IMR-90 (cell line): ENCODE measurements at regions not wholly inside any gene's neighbourhood (a gene's known extent, or its start where the extent isn't known, plus 50 kb on each side); places are given as distances from the start of the nearest gene placed in this dataset.

Experiments
- ATAC-seq: fragments of 200-7000 bp; cut with Tn5 transposase; 2 replicates; pipeline ENCODE4 v1.9.1; 2020; ENCODE audit warnings: low read depth, mild to moderate bottlenecking, moderate library complexity
- BruUV-seq: library from RNA; stranded (reverse); fragments of 400-500 nt; replicated peaks from 2 replicates; lab custom pipeline; 2021; lab: Mats Ljungman, UMichigan
- CTCF ChIA-PET: fragments of 300-600 bp; formaldehyde crosslinking; extraction: SDS; loops from one replicate; lab custom pipeline; 2021; ENCODE audit warnings: antibody characterized with exemption; lab: Yijun Ruan, JAX
- POLR2A ChIA-PET: fragments of 300-600 bp; sonication (Branson Sonifier 250); formaldehyde crosslinking; loops from one replicate; lab custom pipeline; 2022; ENCODE audit warnings: antibody characterized with exemption; ENCODE audit not compliant: unreplicated experiment; lab: Charles Lee
- DNase-seq: peaks from one replicate; pipeline ENCODE4 v3.0.0; 2013
- H2AFZ ChIP-seq: replicated peaks from 2 replicates; pipeline ENCODE3; 2013; ENCODE audit warnings: low read length, mild to moderate bottlenecking; ENCODE audit not compliant: poor library complexity
- H2AK5ac ChIP-seq: 2 replicates; pipeline ENCODE4 v1.6.1; 2013; ENCODE audit warnings: low read depth, low read length, inconsistent platforms
- H2AK9ac ChIP-seq: replicated peaks from 2 replicates; pipeline ENCODE3; 2013; ENCODE audit warnings: mild to moderate bottlenecking, low read depth, low read length, moderate library complexity; ENCODE audit not compliant: poor library complexity
- H2BK120ac ChIP-seq: 2 replicates; pipeline ENCODE4 v1.6.1; 2013; ENCODE audit warnings: low read depth, low read length, inconsistent platforms
- H2BK15ac ChIP-seq: 3 replicates; pipeline ENCODE4 v1.6.1; 2013; ENCODE audit warnings: low read depth, low read length, inconsistent platforms
- H2BK20ac ChIP-seq: 2 replicates; pipeline ENCODE4 v1.6.1; 2013; ENCODE audit warnings: low read depth, mild to moderate bottlenecking, inconsistent platforms, low read length, moderate library complexity
- H2BK5ac ChIP-seq: 2 replicates; pipeline ENCODE4 v1.6.1; 2013; ENCODE audit warnings: mild to moderate bottlenecking, low read depth, low read length, inconsistent platforms; ENCODE audit not compliant: poor library complexity, severe bottlenecking
- H3K14ac ChIP-seq: replicated peaks from 2 replicates; pipeline ENCODE4 v1.6.1; 2013; ENCODE audit warnings: low read depth, low read length, inconsistent platforms
- H3K18ac ChIP-seq: 2 replicates; pipeline ENCODE4 v1.6.1; 2013; ENCODE audit warnings: low read depth, low read length, control low read depth
- H3K23ac ChIP-seq: 2 replicates; pipeline ENCODE4 v1.6.1; 2013; ENCODE audit warnings: low read depth, low read length, inconsistent platforms
- H3K27ac ChIP-seq: 2 replicates; pipeline ENCODE4 v1.5.1; 2013; ENCODE audit warnings: mild to moderate bottlenecking, control low read depth, low read length; ENCODE audit not compliant: insufficient read depth
- H3K27me3 ChIP-seq: 2 replicates; pipeline ENCODE4 v1.6.1; 2013; ENCODE audit warnings: low read length; ENCODE audit not compliant: control insufficient read depth, insufficient read depth
- H3K36me3 ChIP-seq: 2 replicates; pipeline ENCODE4 v1.6.1; 2013; ENCODE audit warnings: low read length, mixed read lengths; ENCODE audit not compliant: control insufficient read depth, insufficient read depth
- H3K4ac ChIP-seq: 2 replicates; pipeline ENCODE4 v1.6.1; 2013; ENCODE audit warnings: low read depth, low read length, inconsistent platforms
- H3K4me1 ChIP-seq: 2 replicates; pipeline ENCODE4 v1.6.1; 2013; ENCODE audit warnings: low read length, mixed read lengths; ENCODE audit not compliant: control insufficient read depth, insufficient read depth
- H3K4me2 ChIP-seq: 2 replicates; pipeline ENCODE4 v1.6.1; 2013; ENCODE audit warnings: low read depth, mild to moderate bottlenecking, control low read depth, low read length, moderate library complexity
- H3K4me3 ChIP-seq: 2 replicates; pipeline ENCODE4 v1.5.1; 2013; ENCODE audit warnings: low read depth, mild to moderate bottlenecking, control low read depth, low read length, moderate library complexity; ENCODE audit not compliant: insufficient read depth
- H3K56ac ChIP-seq: 2 replicates; pipeline ENCODE4 v1.6.1; 2013; ENCODE audit warnings: low read length, inconsistent platforms; ENCODE audit not compliant: insufficient read depth; ENCODE audit errors: extremely low read depth
- H3K79me1 ChIP-seq, 2 experiments: 2 replicates each; pipeline ENCODE4 v1.6.1; 2013; ENCODE audit warnings: low read length in 2 of 2, inconsistent platforms in 1 of 2, low read depth in 1 of 2
- H3K9ac ChIP-seq: 2 replicates; pipeline ENCODE4 v1.6.1; 2013; ENCODE audit warnings: low read depth, low read length, control low read depth
- H3K9me1 ChIP-seq: 2 replicates; pipeline ENCODE4 v1.6.1; 2013; ENCODE audit warnings: low read length, inconsistent platforms; ENCODE audit not compliant: insufficient read depth
- H3K9me3 ChIP-seq: 2 replicates; pipeline ENCODE4 v1.6.1; 2013; ENCODE audit warnings: low read length; ENCODE audit not compliant: control insufficient read depth, insufficient read depth
- H4K20me1 ChIP-seq: 2 replicates; pipeline ENCODE4 v1.6.1; 2013; ENCODE audit warnings: low read length, inconsistent platforms; ENCODE audit not compliant: insufficient read depth
- H4K5ac ChIP-seq: 2 replicates; pipeline ENCODE4 v1.6.1; 2013; ENCODE audit warnings: mild to moderate bottlenecking, low read depth, low read length, control low read depth
- H4K8ac ChIP-seq, 2 experiments: 2 replicates each; pipeline ENCODE4 v1.6.1; 2013; ENCODE audit warnings: low read depth in 2 of 2, low read length in 2 of 2, control low read depth in 1 of 2, inconsistent platforms in 1 of 2
- H4K91ac ChIP-seq: 2 replicates; pipeline ENCODE4 v1.6.1; 2013; ENCODE audit warnings: low read depth, low read length, inconsistent platforms; ENCODE audit not compliant: insufficient read depth
- CEBPB ChIP-seq: IDR thresholded peaks from 2 replicates; pipeline ENCODE4 v1.6.1; 2012; ENCODE audit warnings: low read depth, low read length, improper control_type of control experiment
- CHD1 ChIP-seq: IDR thresholded peaks from 2 replicates; pipeline ENCODE4 v1.6.1; 2012; ENCODE audit warnings: low read depth, low read length, improper control_type of control experiment
- CTCF ChIP-seq: conservative IDR thresholded peaks from 2 replicates; pipeline ENCODE4 v1.5.1; 2012; ENCODE audit warnings: mild to moderate bottlenecking, low read depth, low read length, improper control_type of control experiment
- ELK1 ChIP-seq: fragments of 150-350 bp; IDR thresholded peaks from 2 replicates; pipeline ENCODE4 v1.6.1; 2016; ENCODE audit warnings: low read depth, mild to moderate bottlenecking, low read length, moderate library complexity, borderline replicate concordance
- FOS ChIP-seq: fragments of 150-350 bp; IDR thresholded peaks from 2 replicates; pipeline ENCODE4 v1.6.1; 2016; ENCODE audit warnings: low read depth, low read length
- MAFK ChIP-seq: IDR thresholded peaks from 2 replicates; pipeline ENCODE4 v1.6.1; 2012; ENCODE audit warnings: low read depth, low read length, improper control_type of control experiment
- MAZ ChIP-seq: IDR thresholded peaks from 2 replicates; pipeline ENCODE4 v1.6.1; 2012; ENCODE audit warnings: low read depth, mild to moderate bottlenecking, low read length, improper control_type of control experiment, moderate library complexity, borderline replicate concordance
- MXI1 ChIP-seq: IDR thresholded peaks from 2 replicates; pipeline ENCODE4 v1.6.1; 2012; ENCODE audit warnings: low read depth, mild to moderate bottlenecking, low read length, moderate library complexity, borderline replicate concordance
- NFE2L2 ChIP-seq: fragments of 150-350 bp; IDR thresholded peaks from 2 replicates; pipeline ENCODE4 v1.6.1; 2016; ENCODE audit warnings: low read depth, mild to moderate bottlenecking, low read length
- POLR2A ChIP-seq: IDR thresholded peaks from 2 replicates; pipeline ENCODE4 v1.6.1; 2012; ENCODE audit warnings: mild to moderate bottlenecking, low read depth, low read length
- RFX5 ChIP-seq: IDR thresholded peaks from 2 replicates; pipeline ENCODE4 v1.8.0; 2012; ENCODE audit warnings: low read depth, mild to moderate bottlenecking, low read length, moderate library complexity
- SMC3 ChIP-seq: fragments of 150-350 bp; IDR thresholded peaks from 2 replicates; pipeline ENCODE4 v1.6.1; 2016; ENCODE audit warnings: low read depth, mild to moderate bottlenecking, antibody characterized with exemption, low read length, moderate library complexity
- USF2 ChIP-seq: fragments of 150-350 bp; IDR thresholded peaks from 2 replicates; pipeline ENCODE4 v1.6.1; 2017; ENCODE audit warnings: mild to moderate bottlenecking, antibody characterized with exemption, low read length, low read depth
- WGBS, 2 experiments: methylation state at CpG; one replicate each; pipeline versions ENCODE4 v1.1.5 to v1.1.7; 2013; ENCODE audit warnings: missing lambda C conversion rate in 2 of 2; ENCODE audit not compliant: insufficient read length in 1 of 2; ENCODE audit errors: extremely low coverage in 2 of 2; 5-methylcytosine and 5-hydroxymethylcytosine counted together
- dilution Hi-C: fragments of 300-500 bp; cut with HindIII; formaldehyde crosslinking; loops from one replicate; pipeline ENCODE4 v1.14.3; 2018; ENCODE audit warnings: low sequenced_read_pairs; ENCODE audit not compliant: unreplicated experiment
- in situ Hi-C: fragments of 300-500 bp; cut with MboI; formaldehyde crosslinking; loops from 3 replicates; pipeline ENCODE4 v1.14.3; 2019; ENCODE audit warnings: low sequenced_read_pairs, inconsistent platforms, mixed read lengths
- intact Hi-C: fragments of 100-400 bp; cut with micrococcal nuclease; formaldehyde crosslinking; loops from 2 replicates; pipeline ENCODE4 v1.10.0; 2022

- Histone ChIP-seq H3K9me3 (peaks cover 12% of the 10 kb centered on the region), H2BK15ac (no peak overlapping the region), H2BK120ac (no peak overlapping the region), H3K27ac (no peak overlapping the region), H2AFZ (no peak overlapping the region), H2BK20ac (no peak overlapping the region), H3K36me3 (no peaks in the 10 kb centered on the region), H2AK5ac (no peak overlapping the region), H2BK5ac (no peak overlapping the region), H3K18ac (no peak overlapping the region), H2AK9ac (no peak overlapping the region), H4K91ac (no peak overlapping the region), H3K4me2 (no peak overlapping the region), H3K79me1 (no peaks in the 10 kb centered on the region), H4K20me1 (no peaks in the 10 kb centered on the region), H3K14ac (no peak overlapping the region), H3K4me3 (no peak overlapping the region), H4K8ac (no peak overlapping the region), H3K56ac (no peak overlapping the region), H3K9ac (no peak overlapping the region), H3K4me1 (no peaks in the 10 kb centered on the region), H3K27me3 (no peaks in the 10 kb centered on the region), H3K4ac (no peak overlapping the region), H3K23ac (no peak overlapping the region), H3K9me1 (no peaks in the 10 kb centered on the region), H4K5ac (no peak overlapping the region)
- WGBS, 2 experiments = no CpG with 5 or more reads among the region's 5 CpGs
- DNase-seq = no peak
- ATAC-seq = no peak
- no TSS peak for BruUV-seq
- ChIA-PET CTCF (interaction anchor here (0.6 kb wide), 1 partner anchor 11 kb away, joined by 3 read pairs; no protein-coding TSS in a partner anchor), POLR2A (interaction anchor here (0.6 kb wide), 1 partner anchor 183 kb away, joined by 3 read pairs; no protein-coding TSS in a partner anchor)
- intact Hi-C loops (no loop called here), dilution Hi-C loops (no loop called here), in situ Hi-C loops (no loop called here)
- TF ChIP-seq MXI1 = no peak
- no peak for TF ChIP-seq ELK1
- TF ChIP-seq MAZ = no peak
- no peak for TF ChIP-seq POLR2A
- no peak for TF ChIP-seq RFX5
- no peak for TF ChIP-seq SMC3
- TF ChIP-seq CHD1 = no peak
- no peak for TF ChIP-seq NFE2L2
- no peak for TF ChIP-seq FOS
- TF ChIP-seq MAFK = no peak
- TF ChIP-seq CEBPB = no peak
- no peak for TF ChIP-seq USF2
- TF ChIP-seq CTCF = no peak
Measured at GRCh38 chr1:209157546-209158249, 425.8 kb upstream of the CAMK1G start.
